Mononuclear cell (primary cell): ENCODE measurements at regions not wholly inside any gene's neighbourhood (a gene's known extent, or its start where the extent isn't known, plus 50 kb on each side); places are given as distances from the start of the nearest gene placed in this dataset.
"Not testable (repeated sequence)": the region's sequence is repeated elsewhere in the genome, so short reads cannot be mapped to it uniquely, and the experiment has no call there.

Source experiments
- H3K27me3 ChIP-seq: 2 replicates; pipeline ENCODE4 v1.6.0; 2011; ENCODE audit warnings: low read length, control low read depth; ENCODE audit not compliant: insufficient read depth
- H3K4me1 ChIP-seq: 2 replicates; pipeline ENCODE4 v1.5.1; 2011; ENCODE audit warnings: mild to moderate bottlenecking, low read length, control low read depth; ENCODE audit not compliant: insufficient read depth
- H3K4me3 ChIP-seq: 2 replicates; pipeline ENCODE4 v1.5.1; 2011; ENCODE audit warnings: mild to moderate bottlenecking, low read length, moderate library complexity
- H3K9me3 ChIP-seq: 2 replicates; pipeline ENCODE4 v1.5.1; 2011; ENCODE audit warnings: low read depth, mild to moderate bottlenecking, control low read depth, low read length

- Histone ChIP-seq H3K9me3 (no peaks in the 10 kb centered on the region), H3K4me3 (no peak overlapping the region), H3K4me1 (no peaks in the 10 kb centered on the region), H3K27me3 (no peaks in the 10 kb centered on the region)
Measured at GRCh38 chr3:153928851-153929250, 192.3 kb upstream of the ARHGEF26 start.

- not testable (repeated sequence) for H3K9me3 ChIP-seq, H3K4me1 ChIP-seq, H3K4me3 ChIP-seq, H3K27me3 ChIP-seq
Measured at GRCh38 chr3:153933481-153933880, 187.7 kb upstream of the ARHGEF26 start.

GRCh38 chr3:153944084-153944483 is 177.1 kb upstream of the ARHGEF26 start:
- no peaks in the 10 kb centered on the region for H3K4me1 ChIP-seq
- no peaks in the 10 kb centered on the region for H3K27me3 ChIP-seq
- H3K4me3 ChIP-seq, result no peak overlapping the region
- no peaks in the 10 kb centered on the region for H3K9me3 ChIP-seq

GRCh38 chr3:153951276-153951675 is 169.9 kb upstream of the ARHGEF26 start:
- H3K9me3 ChIP-seq, result no peaks in the 10 kb centered on the region
- H3K4me3 ChIP-seq, result no peak overlapping the region
- H3K4me1 ChIP-seq, result no peaks in the 10 kb centered on the region
- no peaks in the 10 kb centered on the region for H3K27me3 ChIP-seq

GRCh38 chr3:153952091-153952490 is 169.1 kb upstream of the ARHGEF26 start:
- no peaks in the 10 kb centered on the region for H3K27me3 ChIP-seq
- H3K4me1 ChIP-seq, result no peaks in the 10 kb centered on the region
- no peak overlapping the region for H3K4me3 ChIP-seq
- H3K9me3 ChIP-seq, result no peaks in the 10 kb centered on the region

GRCh38 chr3:153956613-153957012 is 164.6 kb upstream of the ARHGEF26 start:
- H3K9me3 ChIP-seq, result no peaks in the 10 kb centered on the region
- no peaks in the 10 kb centered on the region for H3K27me3 ChIP-seq
- no peaks in the 10 kb centered on the region for H3K4me1 ChIP-seq
- H3K4me3 ChIP-seq, result no peak overlapping the region

GRCh38 chr3:153957421-153957820 is 163.8 kb upstream of the ARHGEF26 start:
- H3K9me3 ChIP-seq, result no peaks in the 10 kb centered on the region
- no peaks in the 10 kb centered on the region for H3K27me3 ChIP-seq
- H3K4me3 ChIP-seq, result no peak overlapping the region
- no peaks in the 10 kb centered on the region for H3K4me1 ChIP-seq

GRCh38 chr3:153958635-153959595 is 162.3 kb upstream of the ARHGEF26 start:
- H3K9me3 ChIP-seq, result no peaks in the 10 kb centered on the region
- H3K27me3 ChIP-seq, result no peaks in the 10 kb centered on the region
- no peak overlapping the region for H3K4me3 ChIP-seq
- no peaks in the 10 kb centered on the region for H3K4me1 ChIP-seq

GRCh38 chr3:153960458-153961074 is 160.6 kb upstream of the ARHGEF26 start:
- no peaks in the 10 kb centered on the region for H3K27me3 ChIP-seq
- H3K4me1 ChIP-seq, result no peaks in the 10 kb centered on the region
- no peak overlapping the region for H3K4me3 ChIP-seq
- H3K9me3 ChIP-seq, result no peaks in the 10 kb centered on the region

- H3K4me3 ChIP-seq, result no peak overlapping the region
- no peaks in the 10 kb centered on the region for H3K4me1 ChIP-seq
- no peaks in the 10 kb centered on the region for H3K27me3 ChIP-seq
- no peaks in the 10 kb centered on the region for H3K9me3 ChIP-seq
Measured at GRCh38 chr3:153961494-153961893, 159.7 kb upstream of the ARHGEF26 start.

GRCh38 chr3:153963012-153963411 is 158.2 kb upstream of the ARHGEF26 start:
- Histone ChIP-seq H3K4me1 (no peaks in the 10 kb centered on the region), H3K9me3 (no peaks in the 10 kb centered on the region), H3K4me3 (no peak overlapping the region), H3K27me3 (no peaks in the 10 kb centered on the region)

- Histone ChIP-seq H3K4me1 (no peaks in the 10 kb centered on the region), H3K4me3 (no peak overlapping the region), H3K9me3 (no peaks in the 10 kb centered on the region), H3K27me3 (no peaks in the 10 kb centered on the region)
Measured at GRCh38 chr3:153967260-153967659, 153.9 kb upstream of the ARHGEF26 start.

- H3K9me3 ChIP-seq, result no peaks in the 10 kb centered on the region
- no peak overlapping the region for H3K4me3 ChIP-seq
- H3K4me1 ChIP-seq, result no peaks in the 10 kb centered on the region
- H3K27me3 ChIP-seq, result no peaks in the 10 kb centered on the region
Measured at GRCh38 chr3:153970047-153970446, 151.1 kb upstream of the ARHGEF26 start.

GRCh38 chr3:153970741-153971347 is 150.3 kb upstream of the ARHGEF26 start:
- no peaks in the 10 kb centered on the region for H3K4me1 ChIP-seq
- no peaks in the 10 kb centered on the region for H3K27me3 ChIP-seq
- H3K9me3 ChIP-seq, result no peaks in the 10 kb centered on the region
- H3K4me3 ChIP-seq, result no peak overlapping the region

GRCh38 chr3:153972862-153973261 is 148.3 kb upstream of the ARHGEF26 start:
- H3K4me3 ChIP-seq, result no peak overlapping the region
- H3K9me3 ChIP-seq, result no peaks in the 10 kb centered on the region
- H3K27me3 ChIP-seq, result no peaks in the 10 kb centered on the region
- no peaks in the 10 kb centered on the region for H3K4me1 ChIP-seq
